ENCODE measurements at regions not wholly inside any gene's neighbourhood (a gene's known extent, or its start where the extent isn't known, plus 50 kb on each side); places are given as distances from the start of the nearest gene placed in this dataset.
A peak's percentile ranks its signal among the peaks of the same experiment; 100 is the strongest.

DNA sequence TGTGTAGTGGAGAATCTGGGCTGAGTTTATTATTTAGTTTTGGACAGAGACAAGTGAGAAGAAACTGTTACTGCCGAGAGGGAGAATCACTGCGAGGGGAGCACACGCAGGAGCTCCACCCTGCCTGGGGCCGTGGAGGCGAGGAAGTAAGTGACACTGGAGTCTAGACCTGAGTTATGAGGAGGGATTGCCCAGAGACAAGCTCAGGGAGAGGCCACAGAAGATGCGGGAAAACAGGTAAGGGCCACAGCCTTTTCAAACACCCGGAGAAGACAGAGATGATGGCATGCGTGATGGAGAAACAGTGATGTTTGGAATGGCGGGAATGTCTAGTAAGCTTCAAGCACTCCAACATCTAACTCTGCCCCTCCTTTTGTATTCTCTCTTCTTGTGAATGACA is 84.1 kb downstream of the TNFSF11 start:
- DNase-seq = no peak

DNA sequence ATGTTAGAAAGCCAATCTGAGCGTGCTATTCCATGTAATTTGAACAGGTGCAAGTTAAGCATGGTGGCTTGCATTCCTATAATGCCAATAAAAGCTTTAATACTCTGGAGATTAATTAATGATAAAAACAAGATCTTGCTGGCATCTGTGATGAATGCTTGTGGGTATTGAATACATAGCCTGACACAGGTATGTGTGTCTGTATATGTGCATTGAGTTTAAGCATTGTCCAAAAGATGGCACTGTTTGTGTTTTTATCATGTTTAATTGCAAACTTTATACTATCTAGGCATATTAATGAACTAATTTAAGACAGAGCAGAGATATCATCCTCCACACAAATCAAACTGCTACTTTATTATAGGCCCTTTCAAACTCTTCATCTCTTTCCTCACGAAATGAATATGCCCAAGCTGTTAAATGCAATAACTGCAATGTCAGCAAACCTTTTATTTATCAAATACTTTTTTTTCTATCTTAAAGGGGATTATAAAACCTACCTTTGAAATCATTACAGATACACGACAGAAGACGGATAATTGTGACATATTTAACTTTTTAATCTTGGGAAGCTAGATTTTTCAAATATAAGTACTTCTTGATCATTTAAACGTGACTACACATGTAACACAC is 86.5 kb downstream of the TNFSF11 start:
- DNase-seq = no peak

DNA sequence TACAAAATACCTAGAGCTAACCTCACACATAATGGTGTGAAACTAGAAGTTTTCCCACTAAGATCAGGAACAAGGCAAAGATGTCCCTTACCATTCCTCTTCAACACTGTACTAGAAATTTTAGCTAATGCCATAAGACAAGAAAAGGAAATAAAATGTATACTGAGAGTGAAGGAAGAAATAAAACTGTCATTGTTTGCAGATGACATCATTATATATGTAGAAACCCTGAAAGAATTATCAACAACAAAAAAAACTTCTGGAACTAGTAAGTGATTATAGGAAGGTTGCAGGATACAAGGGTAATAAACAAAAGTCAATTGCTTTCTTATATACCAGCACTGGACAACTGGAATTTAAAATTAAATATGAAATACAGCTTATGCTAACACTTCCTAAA is 93.7 kb downstream of the TNFSF11 start:
- DNase-seq = no peak

DNA sequence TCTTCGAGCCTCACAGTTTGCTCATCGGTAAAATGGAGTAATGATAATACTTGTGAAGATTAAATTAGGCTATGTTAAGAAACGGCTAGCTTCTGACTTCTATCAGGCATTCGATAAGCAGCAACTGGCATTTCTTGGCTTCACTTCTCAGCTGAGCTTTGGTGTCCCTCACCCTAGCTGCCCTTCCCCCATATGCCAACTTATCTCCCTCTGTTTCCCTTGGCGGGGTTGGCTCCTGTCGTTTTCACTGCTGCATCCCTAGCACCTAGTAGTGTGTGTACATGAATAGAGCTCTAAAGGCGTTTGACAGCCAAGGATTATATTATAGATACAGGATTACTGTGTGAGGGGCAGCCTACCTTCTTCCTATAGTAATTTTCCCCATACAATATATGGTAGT is 97.5 kb downstream of the TNFSF11 start:
- no peak for DNase-seq

DNA sequence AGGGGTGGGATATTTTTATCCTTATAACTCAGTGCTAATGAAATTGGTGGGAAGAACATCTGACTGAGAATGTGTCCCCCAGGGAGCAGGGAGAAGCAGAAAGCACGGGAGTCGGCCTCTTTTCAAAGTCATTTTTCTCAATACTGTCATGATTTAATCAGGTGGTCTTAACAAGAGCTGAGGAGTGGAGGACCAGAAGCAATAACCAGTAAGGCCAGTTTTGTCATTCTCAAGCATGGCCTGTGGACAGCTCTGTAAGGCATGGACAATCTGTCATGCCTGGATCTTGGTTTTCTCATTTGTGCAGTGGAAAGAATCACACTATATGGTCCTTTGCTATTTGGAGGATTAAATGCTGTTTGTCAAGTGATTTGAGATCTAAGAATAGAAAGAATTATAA is 99.7 kb downstream of the TNFSF11 start:
- DNase-seq = no peak

DNA sequence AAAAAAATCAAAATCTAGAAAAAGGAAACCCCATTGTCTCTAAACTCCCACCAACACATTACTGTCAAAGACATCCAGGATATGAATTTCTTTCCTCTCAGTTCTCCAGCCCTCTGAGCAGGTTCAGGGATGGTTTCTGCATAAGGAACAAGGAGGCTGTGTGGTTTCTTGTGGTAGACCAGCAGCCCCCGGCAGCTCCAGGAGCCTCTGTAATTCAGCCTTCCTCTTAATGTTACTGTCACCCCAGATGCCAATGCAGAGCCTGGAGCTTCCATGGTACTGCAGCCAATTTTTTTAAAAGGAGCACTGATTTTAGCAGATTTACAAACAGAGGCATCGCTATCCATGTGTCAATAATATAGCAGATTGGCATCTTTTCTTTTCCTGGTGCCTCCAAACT is 100.6 kb upstream of the FAM216B start:
- no peak for DNase-seq

DNA sequence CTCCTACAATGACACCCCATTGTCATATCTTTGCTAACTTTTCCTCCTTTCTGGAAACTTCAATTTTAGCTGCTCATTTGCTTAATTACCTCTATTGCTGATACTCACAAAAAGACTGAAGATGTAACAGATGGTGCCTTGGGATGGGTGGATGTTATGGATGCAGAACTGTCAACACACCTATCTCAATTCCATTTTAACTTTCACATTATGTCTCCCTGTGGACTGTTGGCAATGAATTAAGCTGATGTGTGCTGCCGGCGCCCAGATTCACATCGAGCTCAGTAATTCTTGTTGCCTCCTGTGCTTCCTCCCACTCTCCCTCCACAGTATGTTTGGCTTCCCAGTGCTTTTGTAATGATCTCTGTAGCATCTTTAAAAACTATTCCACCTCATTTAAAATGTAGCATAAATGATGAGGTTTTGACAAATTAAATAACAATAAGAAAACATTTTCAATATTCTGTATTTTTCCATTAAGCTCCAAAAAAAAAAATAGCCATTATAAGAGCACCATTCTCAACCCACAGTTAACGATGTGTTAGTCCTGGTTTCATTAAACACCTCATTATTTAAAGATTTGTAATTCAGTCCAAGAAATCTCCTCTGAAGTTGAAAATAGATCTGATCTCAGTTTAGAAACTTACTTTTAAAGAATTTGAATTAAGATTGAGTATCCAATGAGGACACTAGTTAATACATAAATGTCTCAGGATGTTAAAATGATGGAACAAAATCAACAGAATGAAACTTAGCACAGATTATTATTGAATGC is 99.9 kb upstream of the FAM216B start:
- no peak for DNase-seq

DNA sequence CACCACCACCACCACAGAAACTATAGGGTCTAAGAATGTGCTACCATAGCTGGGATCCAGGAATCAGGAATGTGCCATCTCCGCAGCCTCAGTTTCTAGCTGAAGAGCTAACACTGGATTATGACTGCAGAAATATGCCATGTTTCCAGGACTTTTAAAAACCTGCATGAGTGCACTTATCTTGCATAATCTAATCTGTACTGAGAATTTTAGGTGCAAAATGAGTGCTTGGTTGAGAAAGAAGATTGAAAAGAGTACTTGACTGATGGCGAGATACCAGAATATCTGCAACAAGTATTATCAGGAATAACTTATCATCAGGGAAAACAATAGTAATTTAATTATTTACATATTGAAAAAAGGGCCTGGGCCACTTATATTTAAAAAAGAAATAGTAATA is 97.2 kb upstream of the FAM216B start:
- DNase-seq = no peak

DNA sequence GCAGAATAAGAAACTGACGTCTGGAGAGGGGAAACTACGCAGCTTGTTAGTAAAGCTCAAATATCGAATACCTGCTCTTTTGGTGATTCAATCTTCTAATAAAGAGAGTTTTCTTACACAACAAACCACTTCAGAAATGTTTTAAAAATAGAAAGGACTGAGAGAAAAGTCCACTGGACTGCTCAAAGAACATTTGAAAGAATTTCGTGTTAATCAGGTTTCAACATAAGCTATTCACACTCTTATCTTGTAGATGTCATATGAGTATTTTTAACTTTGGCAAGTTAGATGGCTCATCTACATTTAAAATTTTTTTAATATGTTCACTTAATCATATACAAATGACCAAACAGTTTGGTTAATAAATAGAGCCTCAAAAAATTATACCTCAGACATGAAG is 95.6 kb upstream of the FAM216B start:
- DNase-seq = no peak

DNA sequence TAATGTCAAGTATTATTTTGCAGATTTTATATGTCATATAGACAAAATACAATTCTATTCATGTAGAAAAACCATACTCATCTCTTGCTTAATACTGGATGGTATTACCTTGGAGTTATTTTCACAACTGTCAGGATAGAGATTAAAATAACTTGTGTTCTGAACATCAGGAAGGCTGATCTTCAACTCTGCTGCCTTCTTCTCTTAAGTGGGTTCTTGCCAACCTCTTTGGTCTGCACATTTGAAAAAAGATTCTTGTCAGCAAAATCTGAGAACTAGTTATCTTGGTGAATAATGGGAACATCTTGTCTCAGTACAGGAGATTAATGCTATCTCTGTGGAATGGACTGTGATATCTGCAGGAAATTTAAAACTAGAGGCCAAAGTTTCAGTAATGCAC is 95.2 kb upstream of the FAM216B start:
- DNase-seq = no peak

DNA sequence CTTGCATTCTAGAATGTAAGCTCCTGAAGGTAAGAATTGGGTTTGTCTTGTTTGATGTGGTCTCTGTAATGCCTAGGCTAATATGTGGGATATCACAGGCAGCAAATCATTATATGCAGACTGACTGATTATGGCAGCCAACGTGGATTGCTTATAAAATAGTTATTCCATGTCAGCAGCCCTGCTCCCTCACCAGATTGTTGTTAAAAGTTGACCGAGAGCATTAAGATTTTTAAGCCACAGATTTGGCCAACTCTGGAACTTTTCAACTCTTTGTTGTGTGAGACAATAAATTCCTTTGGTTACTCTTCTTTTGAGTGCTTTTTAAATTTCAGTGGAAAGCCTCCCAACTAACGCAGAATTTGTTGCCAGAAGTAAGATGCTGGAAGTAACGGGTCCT is 92.6 kb upstream of the FAM216B start:
- DNase-seq = no peak

DNA sequence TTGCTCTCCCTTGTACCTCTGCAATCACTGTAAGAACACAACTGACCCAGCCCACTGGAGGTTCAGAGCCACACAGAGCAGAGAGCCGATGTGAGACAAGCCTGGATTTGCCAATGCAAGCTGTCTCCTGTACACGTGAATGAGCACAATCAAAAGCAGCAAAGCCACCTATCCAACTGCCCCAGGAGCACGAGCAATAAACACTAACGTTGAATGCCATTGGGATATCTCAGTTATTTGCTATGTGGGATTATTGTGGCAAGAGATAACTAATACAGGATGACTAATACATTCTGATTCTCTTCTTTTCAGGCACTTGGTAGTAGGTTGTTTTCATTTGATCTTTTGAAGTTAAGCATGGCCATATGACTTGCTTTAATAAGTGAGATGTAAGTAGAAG is 85.2 kb upstream of the FAM216B start:
- no peak for DNase-seq

DNA sequence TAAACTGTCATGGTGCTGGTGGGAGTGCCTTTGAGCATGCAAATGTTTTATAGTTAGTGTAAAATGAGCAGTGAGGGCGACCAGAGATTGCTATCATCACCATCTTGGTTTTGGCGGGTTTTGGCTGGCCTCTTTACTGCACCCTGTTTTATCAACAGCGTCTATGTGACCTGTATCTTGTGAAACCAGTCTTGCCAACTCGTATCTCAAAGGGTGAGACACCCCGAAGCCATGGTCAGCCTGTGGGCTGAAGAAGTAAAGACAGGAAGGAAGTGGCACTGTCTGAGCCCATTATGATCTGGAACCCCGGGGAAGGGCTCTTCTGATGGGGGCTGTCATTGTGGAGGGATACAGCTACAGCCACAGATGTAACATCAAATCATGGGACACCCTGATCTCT is 81.5 kb upstream of the FAM216B start:
- DNase-seq = no peak

DNA sequence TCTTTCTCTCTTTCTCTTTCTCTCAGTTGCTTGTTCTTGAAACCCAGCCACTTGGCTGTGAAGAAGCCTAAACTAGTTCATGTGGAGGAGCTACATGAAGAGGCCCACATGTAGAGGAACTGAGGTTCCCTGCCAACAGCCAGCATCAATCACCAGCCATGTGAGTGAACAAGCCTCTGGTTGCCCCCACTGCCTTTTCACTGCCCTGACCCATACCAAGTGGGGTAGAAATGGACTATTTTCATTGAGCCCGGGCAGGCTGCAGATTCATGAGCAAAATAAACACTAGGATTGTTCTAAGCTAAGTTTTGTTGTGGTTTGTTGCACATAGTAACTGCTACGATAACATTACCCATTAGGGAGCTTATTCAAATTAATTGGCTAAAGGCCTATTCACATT is 78.7 kb upstream of the FAM216B start:
- DNase-seq = no peak

DNA sequence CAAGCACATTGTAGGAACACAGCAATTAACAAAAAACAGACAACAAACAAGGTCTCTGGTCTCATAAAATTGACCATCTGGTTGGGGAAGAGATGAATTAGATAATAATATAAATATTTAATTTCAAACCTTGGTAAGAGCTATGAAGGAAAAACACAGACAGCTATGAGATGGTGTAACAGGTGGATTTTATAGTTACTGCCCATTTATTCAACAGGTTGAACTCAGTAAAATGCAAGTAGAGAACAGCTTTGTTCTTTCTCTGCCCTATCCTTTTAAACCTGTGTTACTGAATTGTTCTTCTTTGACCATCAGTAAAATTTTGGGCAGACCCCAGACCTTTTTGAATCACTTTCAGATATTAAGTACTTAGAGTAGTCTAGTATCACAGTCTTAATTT is 77.6 kb upstream of the FAM216B start:
- DNase-seq = no peak

DNA sequence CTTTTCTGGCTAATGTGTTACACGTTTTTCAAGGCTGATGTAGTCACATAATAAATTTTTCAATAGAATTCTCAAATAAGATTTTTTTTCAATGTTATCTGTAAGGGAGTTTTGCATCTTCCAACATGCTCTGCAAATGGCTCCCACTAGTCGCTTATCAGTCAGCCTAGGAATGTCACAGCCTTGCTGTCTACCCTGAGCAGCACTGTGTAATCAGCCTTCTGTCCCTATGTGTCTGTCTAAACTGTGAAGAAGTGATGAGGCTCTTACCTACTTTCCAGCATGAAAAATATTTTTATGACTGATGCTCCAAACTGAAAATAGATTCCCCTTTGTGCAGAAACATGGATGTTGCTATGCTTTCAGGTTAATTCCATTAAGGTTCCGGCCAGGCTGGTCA is 75.1 kb upstream of the FAM216B start:
- no peak for DNase-seq

DNA sequence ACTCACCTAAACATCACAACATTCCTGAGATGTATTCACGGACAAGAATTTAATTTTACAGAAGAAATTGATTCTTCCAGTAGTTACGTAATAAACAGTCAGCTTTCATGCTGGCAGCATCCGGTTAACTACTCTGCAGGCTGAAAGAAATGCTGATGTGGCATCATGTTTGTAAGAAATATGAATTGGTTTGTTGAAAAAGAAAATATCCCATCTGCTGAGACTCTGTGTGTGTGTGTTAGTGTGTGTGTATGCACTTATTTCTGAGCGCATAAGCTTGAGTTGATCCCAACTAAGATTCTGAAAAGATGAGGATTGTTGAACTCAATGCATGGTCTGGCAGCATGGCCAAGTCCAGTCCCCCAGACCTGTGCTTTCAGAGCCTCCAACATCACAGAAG is 74.3 kb upstream of the FAM216B start:
- no peak for DNase-seq

DNA sequence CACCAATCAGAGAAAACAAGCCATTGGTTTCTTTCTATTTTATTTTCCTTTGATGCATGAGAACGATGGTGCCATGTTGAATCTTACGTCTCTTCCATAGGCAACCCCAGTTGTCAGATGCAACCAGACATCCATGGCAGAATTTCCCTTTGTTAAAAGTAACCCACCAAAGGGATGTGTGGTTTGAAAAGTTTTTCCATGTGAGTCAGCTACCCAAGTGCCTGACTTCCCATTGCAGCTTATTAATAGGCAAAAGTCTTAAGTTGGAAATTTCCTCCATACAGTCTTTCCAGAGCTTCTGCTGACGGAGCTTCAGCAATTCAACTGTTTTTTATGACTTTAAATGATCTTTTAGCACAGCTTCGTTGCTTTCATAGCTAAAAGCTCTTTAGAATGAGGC is 73.8 kb upstream of the FAM216B start:
- no peak for DNase-seq

DNA sequence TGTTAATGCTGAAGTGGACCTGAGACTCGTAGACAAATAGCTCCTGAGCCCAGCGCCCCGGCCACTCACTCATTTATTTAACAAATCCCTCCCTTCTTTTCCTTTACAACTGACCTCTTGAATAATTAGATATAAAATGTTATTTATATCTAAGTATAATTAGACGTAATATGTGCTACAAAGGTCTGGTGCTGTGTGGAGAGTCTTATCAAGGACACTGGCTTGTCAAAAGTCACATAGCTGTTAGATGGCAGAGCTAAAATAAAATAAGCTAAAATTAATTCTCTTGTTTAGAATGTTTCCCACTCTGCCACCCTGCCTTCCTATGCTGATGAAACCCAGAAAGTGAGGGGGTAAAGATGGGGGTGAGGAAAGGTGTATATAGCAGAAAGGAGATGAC is 73.0 kb upstream of the FAM216B start:
- no peak for DNase-seq

DNA sequence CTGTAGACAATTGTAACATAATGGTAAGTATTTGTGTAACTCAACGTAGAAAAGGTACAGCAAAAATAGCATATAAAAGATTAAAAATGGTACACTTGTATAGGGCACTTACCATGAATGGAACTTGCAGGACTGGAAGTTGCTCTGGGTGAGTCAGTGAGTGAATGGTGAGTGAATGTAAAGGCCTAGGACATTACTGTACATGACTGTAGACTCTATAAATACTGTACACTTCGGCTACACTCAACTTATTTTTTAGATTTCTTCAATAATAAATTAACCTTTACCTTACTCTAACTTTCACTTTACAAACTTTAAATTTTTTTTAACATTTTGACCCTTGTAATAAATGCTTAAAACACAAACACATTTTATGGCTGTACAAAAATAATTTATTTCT is 72.1 kb upstream of the FAM216B start:
- DNase-seq = no peak

DNA sequence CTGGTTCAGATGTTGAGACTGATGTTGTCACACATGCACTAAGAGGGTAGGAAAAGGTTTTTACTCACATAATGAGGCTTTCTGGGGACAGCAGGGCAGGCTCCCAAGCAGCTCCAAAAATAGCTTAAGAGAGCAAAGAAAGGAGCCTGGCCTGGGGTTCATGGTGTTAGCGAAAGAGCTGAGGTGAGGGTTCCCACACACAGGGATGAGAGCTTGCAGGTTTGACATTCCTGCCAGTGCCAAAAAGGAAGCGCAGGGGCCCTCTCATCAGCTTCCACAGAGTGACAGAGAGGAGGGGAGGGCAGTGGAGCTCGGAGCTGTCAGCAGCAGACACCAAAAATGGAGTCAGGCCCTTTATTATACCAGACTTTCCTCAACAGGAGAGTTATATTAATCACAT is 65.5 kb upstream of the FAM216B start:
- DNase-seq = no peak

DNA sequence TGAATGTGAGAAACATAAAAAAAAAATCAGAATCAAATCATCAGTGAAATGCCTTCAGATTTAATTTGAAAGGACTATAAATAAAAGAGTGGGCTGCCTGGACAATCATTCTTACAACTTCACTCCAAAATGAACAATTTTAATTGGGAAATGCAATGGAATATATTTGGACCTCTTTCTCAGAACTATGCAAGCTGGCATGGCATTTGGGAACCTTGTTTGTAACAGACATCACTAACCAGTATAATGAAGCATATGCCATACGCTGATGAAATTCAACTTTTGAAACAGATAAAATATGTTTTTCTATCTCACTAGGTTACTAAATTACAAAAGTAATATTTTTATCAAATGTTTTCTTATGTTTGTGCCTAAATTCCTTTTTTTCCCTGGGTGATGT is 64.2 kb upstream of the FAM216B start:
- DNase-seq = no peak

DNA sequence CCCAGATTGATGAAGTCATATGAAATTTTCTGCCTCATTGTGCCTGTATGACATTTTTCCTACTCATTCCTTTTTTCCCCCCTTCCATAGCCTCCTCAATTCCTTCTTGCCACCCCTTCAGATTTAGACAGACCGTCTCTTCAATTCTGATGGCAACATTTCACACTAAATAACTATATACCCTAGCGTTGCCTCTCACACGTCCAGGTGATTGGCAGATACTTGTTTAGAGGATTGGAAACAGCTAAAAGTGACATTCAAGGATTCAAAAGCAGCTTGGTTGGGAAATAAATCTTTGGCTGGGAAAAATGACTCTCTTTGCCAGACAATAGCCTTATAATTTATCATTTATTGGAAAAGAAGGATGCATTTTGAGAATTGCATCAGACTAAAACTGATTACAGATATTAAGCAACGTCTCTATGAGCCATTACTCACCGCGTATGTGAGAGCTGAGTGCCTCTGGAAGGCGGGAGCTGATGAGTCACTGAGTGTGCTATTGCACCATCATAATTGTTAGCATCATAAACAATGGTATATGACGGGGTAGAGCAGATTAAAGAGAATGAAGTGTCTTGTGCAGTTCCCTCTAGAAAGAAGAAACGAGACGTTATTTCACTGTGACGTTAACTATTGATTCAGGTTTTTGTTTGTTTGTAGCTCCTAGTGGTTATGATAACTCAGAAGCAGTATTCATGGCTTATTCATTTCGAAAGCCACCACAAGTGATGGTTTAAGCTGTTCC is 61.1 kb upstream of the FAM216B start:
- peak; percentile 49 for DNase-seq

DNA sequence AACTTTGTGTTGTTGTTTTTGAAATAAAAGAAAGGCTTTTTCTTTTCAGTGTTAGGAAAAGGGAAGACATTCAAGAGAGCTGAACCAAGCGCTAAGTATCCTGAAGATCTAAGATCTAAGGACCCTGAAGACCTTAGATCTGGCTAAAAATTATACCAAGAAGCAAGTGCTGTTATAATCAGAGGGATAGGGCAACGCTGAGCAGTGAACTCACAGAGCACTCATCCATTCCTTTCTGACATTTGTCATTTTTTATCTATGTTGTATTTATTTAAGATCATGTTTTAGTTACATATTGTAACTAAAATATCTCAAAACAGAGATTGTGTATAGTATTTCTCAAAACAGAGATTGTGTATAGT is 60.5 kb upstream of the FAM216B start:
- no peak for DNase-seq

Measured in CD4-positive, alpha-beta T cell treated with Interferon gamma for 1 hour (primary cell).